Osteocyte (in vitro differentiated cells): ENCODE measurements at regions not wholly inside any gene's neighbourhood (a gene's known extent, or its start where the extent isn't known, plus 50 kb on each side); places are given as distances from the start of the nearest gene placed in this dataset.

ENCODE experiments used
- DNase-seq: peaks from one replicate; pipeline ENCODE4 v3.0.0; 2021; ENCODE audit warnings: mixed read lengths; ENCODE audit not compliant: unreplicated experiment; ENCODE audit errors: extremely low spot score
- H3K27ac Mint-ChIP-seq: one replicate; pipeline ENCODE4 v1.8.0; 2021; ENCODE audit warnings: mild to moderate bottlenecking, mixed read lengths; ENCODE audit not compliant: unreplicated experiment
- H3K27me3 Mint-ChIP-seq: one replicate; pipeline ENCODE4 v1.8.0; 2021; ENCODE audit warnings: mixed read lengths; ENCODE audit not compliant: unreplicated experiment
- H3K36me3 Mint-ChIP-seq: one replicate; pipeline ENCODE4 v1.8.0; 2021; ENCODE audit warnings: mixed read lengths; ENCODE audit not compliant: unreplicated experiment
- H3K4me1 Mint-ChIP-seq: one replicate; pipeline ENCODE4 v1.8.0; 2021; ENCODE audit warnings: mixed read lengths; ENCODE audit not compliant: unreplicated experiment
- H3K4me3 Mint-ChIP-seq: one replicate; pipeline ENCODE4 v1.8.0; 2021; ENCODE audit warnings: mild to moderate bottlenecking, moderate library complexity, mixed read lengths; ENCODE audit not compliant: unreplicated experiment
- H3K9me3 Mint-ChIP-seq: one replicate; pipeline ENCODE4 v1.8.0; 2021; ENCODE audit warnings: mixed read lengths; ENCODE audit not compliant: unreplicated experiment
- TF ChIP-seq, protein P1 (sequence below): fragments of 200-600 bp; sonication (generic); IDR thresholded peaks from 2 replicates; pipeline ENCODE4 v1.5.0; 2021; ENCODE audit warnings: antibody characterized with exemption, mild to moderate bottlenecking, moderate library complexity

DNA sequence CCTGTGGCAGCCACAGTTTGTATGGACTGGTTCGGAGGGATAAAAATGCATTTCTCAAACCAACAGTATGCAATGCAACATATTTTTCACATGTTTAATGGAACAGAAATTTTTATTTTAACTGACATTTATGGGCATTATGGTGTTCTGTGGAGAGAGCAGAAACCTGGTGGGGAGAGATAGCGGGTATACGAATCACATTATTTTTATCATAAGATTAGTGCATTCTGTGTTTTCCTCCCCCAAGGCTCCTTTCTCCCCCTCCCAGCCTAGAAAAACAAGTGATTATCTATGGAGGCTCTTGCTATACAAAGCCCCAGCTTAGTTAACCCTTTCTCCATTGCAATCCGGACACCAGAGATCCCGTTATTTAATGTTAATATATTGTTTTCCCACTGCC, 289.8 kb upstream of the PIK3C3 start:
- H3K4me3 Mint-ChIP-seq: no peak overlapping the region
- H3K36me3 Mint-ChIP-seq: no peaks in the 10 kb centered on the region
- TF ChIP-seq, protein P1, sequence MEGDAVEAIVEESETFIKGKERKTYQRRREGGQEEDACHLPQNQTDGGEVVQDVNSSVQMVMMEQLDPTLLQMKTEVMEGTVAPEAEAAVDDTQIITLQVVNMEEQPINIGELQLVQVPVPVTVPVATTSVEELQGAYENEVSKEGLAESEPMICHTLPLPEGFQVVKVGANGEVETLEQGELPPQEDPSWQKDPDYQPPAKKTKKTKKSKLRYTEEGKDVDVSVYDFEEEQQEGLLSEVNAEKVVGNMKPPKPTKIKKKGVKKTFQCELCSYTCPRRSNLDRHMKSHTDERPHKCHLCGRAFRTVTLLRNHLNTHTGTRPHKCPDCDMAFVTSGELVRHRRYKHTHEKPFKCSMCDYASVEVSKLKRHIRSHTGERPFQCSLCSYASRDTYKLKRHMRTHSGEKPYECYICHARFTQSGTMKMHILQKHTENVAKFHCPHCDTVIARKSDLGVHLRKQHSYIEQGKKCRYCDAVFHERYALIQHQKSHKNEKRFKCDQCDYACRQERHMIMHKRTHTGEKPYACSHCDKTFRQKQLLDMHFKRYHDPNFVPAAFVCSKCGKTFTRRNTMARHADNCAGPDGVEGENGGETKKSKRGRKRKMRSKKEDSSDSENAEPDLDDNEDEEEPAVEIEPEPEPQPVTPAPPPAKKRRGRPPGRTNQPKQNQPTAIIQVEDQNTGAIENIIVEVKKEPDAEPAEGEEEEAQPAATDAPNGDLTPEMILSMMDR: no peak
- DNase-seq: no peak
- H3K27me3 Mint-ChIP-seq: peaks cover 2% of the 10 kb centered on the region
- no peak overlapping the region for H3K27ac Mint-ChIP-seq
- H3K4me1 Mint-ChIP-seq: peaks cover 27% of the 10 kb centered on the region
- peaks cover 5% of the 10 kb centered on the region for H3K9me3 Mint-ChIP-seq

DNA sequence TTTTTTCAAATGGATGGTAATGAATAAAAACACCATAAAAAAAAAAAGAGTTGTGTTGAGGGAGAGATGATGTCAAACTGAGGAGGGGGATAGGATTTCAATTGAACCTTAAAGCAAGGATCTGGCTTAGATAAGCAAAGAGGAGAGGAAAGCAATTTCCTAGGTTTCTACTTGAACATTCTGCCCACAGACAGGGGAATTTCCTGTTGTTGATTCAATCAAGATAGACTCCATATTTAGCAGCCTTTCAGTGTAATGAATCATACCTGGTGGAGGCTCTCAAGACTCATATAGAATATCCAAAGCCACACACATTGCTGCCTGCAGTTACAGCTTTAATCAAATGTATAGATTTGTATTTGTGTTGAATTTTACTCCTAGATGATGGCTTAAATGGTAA, 294.4 kb upstream of the PIK3C3 start:
- Mint-ChIP-seq H3K9me3 (peaks cover 5% of the 10 kb centered on the region), H3K27me3 (peaks cover 5% of the 10 kb centered on the region), H3K4me1 (peaks cover 10% of the 10 kb centered on the region), H3K36me3 (no peaks in the 10 kb centered on the region), H3K27ac (no peak overlapping the region), H3K4me3 (no peak overlapping the region)
- TF ChIP-seq, protein P1: no peak
- no peak for DNase-seq

DNA sequence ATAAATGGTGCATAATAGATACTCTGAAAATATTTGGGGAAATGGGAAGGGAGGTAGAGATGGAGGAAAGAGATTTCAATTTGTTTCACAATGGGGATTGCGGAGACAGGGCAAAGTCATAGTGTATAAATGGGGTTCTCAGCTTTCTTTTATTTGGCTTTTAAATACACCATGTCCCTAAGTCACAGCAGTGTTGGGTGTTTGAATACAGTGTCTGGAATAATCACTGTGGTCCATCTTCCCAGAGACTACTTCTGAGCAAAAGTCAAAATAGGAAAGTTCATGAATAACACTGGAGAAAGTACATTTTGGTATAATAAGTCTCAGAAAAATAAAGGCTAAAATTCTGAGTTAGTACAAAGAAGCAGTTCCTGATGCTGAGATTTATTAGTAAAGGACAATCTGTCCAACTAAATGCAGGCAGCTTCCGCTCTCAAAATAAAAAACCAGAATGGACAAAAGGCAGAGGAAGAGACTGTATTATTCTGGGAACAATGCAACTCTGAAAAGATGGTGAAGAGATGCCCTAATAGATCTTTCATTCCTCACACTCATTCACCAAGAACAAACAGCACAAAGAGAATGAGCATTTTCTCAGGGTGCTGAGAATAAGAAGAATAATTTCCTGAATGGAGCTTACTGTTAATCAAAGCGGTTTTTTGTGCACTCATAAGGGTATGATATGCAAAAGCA, 295.4 kb upstream of the PIK3C3 start:
- H3K4me1 Mint-ChIP-seq: peaks cover 6% of the 10 kb centered on the region
- no peaks in the 10 kb centered on the region for H3K36me3 Mint-ChIP-seq
- DNase-seq: no peak
- peaks cover 11% of the 10 kb centered on the region for H3K27me3 Mint-ChIP-seq
- H3K4me3 Mint-ChIP-seq: no peak overlapping the region
- TF ChIP-seq, protein P1: no peak
- H3K9me3 Mint-ChIP-seq: peaks cover 5% of the 10 kb centered on the region
- no peak overlapping the region for H3K27ac Mint-ChIP-seq

DNA sequence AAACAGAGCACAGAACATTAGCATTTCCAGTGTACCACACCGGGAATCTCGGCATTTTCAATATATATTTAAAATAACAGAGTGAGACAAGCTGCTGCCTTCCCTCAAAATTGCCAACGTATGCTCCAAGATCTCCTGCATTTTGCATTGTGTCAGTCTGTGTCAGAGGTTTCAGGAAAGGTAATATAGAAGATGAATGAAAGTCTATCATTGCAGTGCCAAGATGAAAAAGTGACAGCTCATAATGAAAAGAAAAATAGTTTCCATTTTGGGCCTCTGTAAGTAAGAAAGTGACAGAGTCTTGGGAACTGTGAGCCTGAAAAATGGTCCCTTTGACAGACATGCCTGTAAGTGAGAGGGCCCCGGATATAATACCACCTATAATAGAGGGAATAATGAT, 297.8 kb upstream of the PIK3C3 start:
- H3K4me1 Mint-ChIP-seq: peaks cover 6% of the 10 kb centered on the region
- no peak overlapping the region for H3K4me3 Mint-ChIP-seq
- no peak overlapping the region for H3K27ac Mint-ChIP-seq
- no peaks in the 10 kb centered on the region for H3K9me3 Mint-ChIP-seq
- DNase-seq: no peak
- H3K36me3 Mint-ChIP-seq: no peaks in the 10 kb centered on the region
- TF ChIP-seq, protein P1: no peak
- peaks cover 15% of the 10 kb centered on the region for H3K27me3 Mint-ChIP-seq

DNA sequence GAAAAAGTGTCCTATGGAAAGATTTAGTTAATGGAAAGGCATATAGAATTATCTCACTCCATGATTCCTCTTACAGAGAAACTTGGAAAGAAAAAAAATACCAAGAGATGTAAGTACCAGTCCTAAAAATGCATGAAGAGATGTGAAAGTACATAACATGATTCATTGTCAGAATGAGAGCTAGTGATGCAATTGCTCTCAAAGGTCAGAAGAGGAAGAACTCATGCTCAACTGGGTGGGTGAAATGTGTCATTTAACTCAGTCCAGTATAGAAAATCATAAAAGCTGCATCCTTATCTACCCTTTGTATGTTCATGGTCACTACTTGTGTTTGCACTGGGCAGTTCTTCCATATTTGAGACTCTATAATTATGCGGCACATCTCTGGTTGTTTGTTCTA, 300.0 kb upstream of the PIK3C3 start:
- H3K9me3 Mint-ChIP-seq: no peaks in the 10 kb centered on the region

More for the DNA sequence above, 300.0 kb upstream of the PIK3C3 start:
- Mint-ChIP-seq H3K36me3 (no peaks in the 10 kb centered on the region), H3K27me3 (peaks cover 25% of the 10 kb centered on the region), H3K4me1 (no peaks in the 10 kb centered on the region), H3K4me3 (no peak overlapping the region), H3K27ac (no peak overlapping the region)
- TF ChIP-seq, protein P1: no peak
- DNase-seq: no peak
